H9 (cell line): ENCODE measurements at regions not wholly inside any gene's neighbourhood (a gene's known extent, or its start where the extent isn't known, plus 50 kb on each side); places are given as distances from the start of the nearest gene placed in this dataset.

Experiments used
- DNase-seq: peaks from one replicate; pipeline ENCODE4 v3.0.0-alpha.2; 2017
- H2AFZ ChIP-seq: one replicate; pipeline ENCODE4 v1.6.1; 2013; ENCODE audit warnings: mild to moderate bottlenecking, low read length, control low read depth, moderate library complexity
- H2AK5ac ChIP-seq: 2 replicates; pipeline ENCODE4 v1.6.1; 2013; ENCODE audit warnings: low read length, control low read depth, mixed read lengths; ENCODE audit not compliant: insufficient read length
- H2BK120ac ChIP-seq: one replicate; pipeline ENCODE4 v1.6.1; 2013; ENCODE audit warnings: low read depth, mild to moderate bottlenecking, low read length, control low read depth, inconsistent platforms; ENCODE audit not compliant: poor library complexity, severe bottlenecking
- H2BK12ac ChIP-seq: 2 replicates; pipeline ENCODE4 v1.6.1; 2013; ENCODE audit warnings: low read length, control low read depth, mixed read lengths, low read depth; ENCODE audit not compliant: insufficient read length
- H2BK15ac ChIP-seq: 2 replicates; pipeline ENCODE4 v1.6.1; 2013; ENCODE audit warnings: low read depth, low read length, control low read depth
- H2BK20ac ChIP-seq: one replicate; pipeline ENCODE4 v1.6.1; 2013; ENCODE audit warnings: low read depth, mild to moderate bottlenecking, low read length, control low read depth, inconsistent platforms; ENCODE audit not compliant: poor library complexity, severe bottlenecking
- H2BK5ac ChIP-seq: 2 replicates; pipeline ENCODE4 v1.6.1; 2013; ENCODE audit warnings: low read length, control low read depth, mixed read lengths; ENCODE audit not compliant: insufficient read length
- H3K14ac ChIP-seq: 2 replicates; pipeline ENCODE4 v1.6.1; 2013; ENCODE audit warnings: low read length, control low read depth; ENCODE audit not compliant: insufficient read depth
- H3K18ac ChIP-seq: 2 replicates; pipeline ENCODE4 v1.6.1; 2013; ENCODE audit warnings: low read depth, mild to moderate bottlenecking, mixed read lengths, low read length, control low read depth; ENCODE audit not compliant: insufficient read length
- H3K23ac ChIP-seq: 2 replicates; pipeline ENCODE4 v1.6.1; 2013; ENCODE audit warnings: low read length, control low read depth, mixed read lengths, low read depth; ENCODE audit not compliant: insufficient read length
- H3K23me2 ChIP-seq: 2 replicates; pipeline ENCODE4 v1.6.1; 2013; ENCODE audit warnings: low read depth, mild to moderate bottlenecking, mixed read lengths, low read length, control low read depth; ENCODE audit not compliant: insufficient read length, poor library complexity, severe bottlenecking
- H3K27ac ChIP-seq: 2 replicates; pipeline ENCODE4 v1.5.1; 2013; ENCODE audit warnings: low read length, control low read depth, mixed read lengths, low read depth; ENCODE audit not compliant: insufficient read length
- H3K27me3 ChIP-seq: 2 replicates; pipeline ENCODE4 v1.6.1; 2013; ENCODE audit warnings: low read length, control low read depth, inconsistent platforms; ENCODE audit not compliant: insufficient read depth
- H3K4ac ChIP-seq: 2 replicates; pipeline ENCODE4 v1.6.1; 2013; ENCODE audit warnings: low read depth, mild to moderate bottlenecking, control low read depth, inconsistent platforms, low read length, moderate library complexity
- H3K4me1 ChIP-seq: 2 replicates; pipeline ENCODE4 v1.6.1; 2013; ENCODE audit warnings: low read length, control low read depth, inconsistent platforms; ENCODE audit not compliant: insufficient read depth
- H3K4me2 ChIP-seq: 2 replicates; pipeline ENCODE4 v1.6.1; 2013; ENCODE audit warnings: low read length, control low read depth, mixed read lengths; ENCODE audit not compliant: insufficient read length, insufficient read depth
- H3K56ac ChIP-seq: 2 replicates; pipeline ENCODE4 v1.6.1; 2013; ENCODE audit warnings: low read depth, mild to moderate bottlenecking, mixed read lengths, low read length, control low read depth; ENCODE audit not compliant: insufficient read length
- H3K79me1 ChIP-seq: 2 replicates; pipeline ENCODE4 v1.6.1; 2013; ENCODE audit warnings: low read depth, mild to moderate bottlenecking, moderate library complexity, low read length, control low read depth, inconsistent platforms; ENCODE audit not compliant: insufficient read depth, poor library complexity, severe bottlenecking
- H3K79me2 ChIP-seq: 2 replicates; pipeline ENCODE4 v1.6.1; 2013; ENCODE audit warnings: low read length, control low read depth, inconsistent platforms; ENCODE audit not compliant: insufficient read depth
- H3K9ac ChIP-seq: 2 replicates; pipeline ENCODE4 v1.6.1; 2013; ENCODE audit warnings: low read length, control low read depth, mixed read lengths; ENCODE audit not compliant: insufficient read length; ENCODE audit errors: extremely low read depth
- H3K9me3 ChIP-seq: one replicate; pipeline ENCODE4 v1.6.1; 2013; ENCODE audit warnings: low read depth, low read length, inconsistent platforms; ENCODE audit not compliant: control insufficient read depth
- H3T11ph ChIP-seq: one replicate; pipeline ENCODE4 v1.6.1; 2013; ENCODE audit warnings: mild to moderate bottlenecking, low read length, control low read depth, inconsistent platforms
- H4K20me1 ChIP-seq: one replicate; pipeline ENCODE4 v1.6.1; 2013; ENCODE audit not compliant: control insufficient read depth, insufficient read length, insufficient read depth
- H4K5ac ChIP-seq: 2 replicates; pipeline ENCODE4 v1.6.1; 2013; ENCODE audit warnings: low read depth, mild to moderate bottlenecking, mixed read lengths, low read length, control low read depth; ENCODE audit not compliant: insufficient read length
- H4K8ac ChIP-seq: replicated peaks from 2 replicates; pipeline ENCODE4 v1.6.1; 2013; ENCODE audit warnings: low read length, control low read depth, mixed read lengths, low read depth; ENCODE audit not compliant: insufficient read length
- H4K91ac ChIP-seq: 2 replicates; pipeline ENCODE4 v1.6.1; 2013; ENCODE audit warnings: low read depth, mild to moderate bottlenecking, moderate library complexity, mixed read lengths, low read length, control low read depth; ENCODE audit not compliant: insufficient read length
- H3K27ac Mint-ChIP-seq, 3 experiments: 2 replicates in 2 of 3; 3 replicates in 1 of 3; pipeline ENCODE4 v1.8.0; 2020 to 2021; ENCODE audit warnings: mixed read lengths in 3 of 3, mild to moderate bottlenecking in 1 of 3, moderate library complexity in 1 of 3
- H3K27me3 Mint-ChIP-seq: 2 replicates; pipeline ENCODE4 v1.8.0; 2021; ENCODE audit warnings: low read depth, mild to moderate bottlenecking, moderate library complexity, mixed read lengths
- H3K36me3 Mint-ChIP-seq, 3 experiments: 2 replicates in 2 of 3; 3 replicates in 1 of 3; pipeline ENCODE4 v1.8.0; 2020 to 2021; ENCODE audit warnings: low read depth in 3 of 3, mixed read lengths in 3 of 3; ENCODE audit not compliant: insufficient read depth in 1 of 3
- H3K4me1 Mint-ChIP-seq, 2 experiments: 2 replicates each; pipeline ENCODE4 v1.8.0; 2020; ENCODE audit warnings: mixed read lengths in 2 of 2
- H3K4me3 Mint-ChIP-seq, 2 experiments: 2 replicates in 1 of 2; 3 replicates in 1 of 2; pipeline ENCODE4 v1.8.0; 2020 to 2021; ENCODE audit warnings: mild to moderate bottlenecking in 2 of 2, mixed read lengths in 2 of 2, moderate library complexity in 1 of 2
- H3K9me3 Mint-ChIP-seq, 2 experiments: 2 replicates in 1 of 2; 3 replicates in 1 of 2; pipeline ENCODE4 v1.8.0; 2020; ENCODE audit warnings: mild to moderate bottlenecking in 2 of 2, mixed read lengths in 2 of 2, moderate library complexity in 1 of 2
- WGBS: extraction: QIAGEN DNeasy Blood & Tissue Kit; methylation state at CpG from one replicate; pipeline ENCODE4 v1.1.7; 2013; ENCODE audit warnings: missing lambda C conversion rate, low lambda C conversion rate, mixed read lengths; ENCODE audit not compliant: insufficient read length; ENCODE audit errors: extremely low coverage; 5-methylcytosine and 5-hydroxymethylcytosine counted together
- TF ChIP-seq, protein P1 (sequence below): fragments of 200-600 bp; sonication (generic); conservative IDR thresholded peaks from 3 replicates; pipeline ENCODE4 v1.8.0; 2021; ENCODE audit warnings: antibody characterized with exemption, mild to moderate bottlenecking

DNA sequence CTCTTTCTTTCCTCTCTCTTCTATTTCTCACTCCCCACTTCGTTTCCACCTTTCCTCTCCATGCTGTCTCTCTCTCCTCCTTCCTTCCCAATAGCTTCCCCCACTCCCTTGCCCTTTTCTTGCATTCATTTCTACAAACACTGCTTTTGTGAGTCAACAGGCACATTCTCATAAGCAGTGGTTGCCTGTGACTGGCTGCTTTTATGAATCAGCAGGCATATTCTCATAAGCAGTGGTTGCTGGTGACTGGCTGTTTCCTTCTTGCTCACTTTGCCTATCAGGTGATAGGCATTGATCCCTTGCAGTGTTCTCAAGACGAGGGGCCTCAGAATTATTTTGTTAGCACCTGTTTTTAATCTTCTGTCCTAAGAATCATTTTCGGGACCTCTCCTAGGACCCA lies 116.1 kb upstream of the ACTBL2 start:
- H3K9me3 ChIP-seq, result no peaks in the 10 kb centered on the region
- no peak overlapping the region for H4K5ac ChIP-seq
- Mint-ChIP-seq H3K9me3 (no peaks in the 10 kb centered on the region; a peak in 1 of 5 replicates), H3K27me3 (no peaks in the 10 kb centered on the region), H3K4me1 (no peaks in the 10 kb centered on the region), H3K4me3 (no peak overlapping the region), H3K36me3 (no peaks in the 10 kb centered on the region), H3K27ac (peak overlapping the region in 1 of 3 experiments; percentile 16; a peak in 1 of 7 replicates)
- no peaks in the 10 kb centered on the region for H3K23me2 ChIP-seq
- no peaks in the 10 kb centered on the region for H3K4me1 ChIP-seq
- H3K9ac ChIP-seq, result no peak overlapping the region
- no peaks in the 10 kb centered on the region for H3K27me3 ChIP-seq
- no peak overlapping the region for H2BK5ac ChIP-seq
- no peak overlapping the region for H3T11ph ChIP-seq
- H4K8ac ChIP-seq, result no peak overlapping the region
- no peak overlapping the region for H2AK5ac ChIP-seq
- H3K4me2 ChIP-seq, result no peak overlapping the region
- H2BK12ac ChIP-seq, result no peak overlapping the region
- H3K79me1 ChIP-seq, result no peaks in the 10 kb centered on the region
- H3K27ac ChIP-seq, result no peak overlapping the region
- H2AFZ ChIP-seq, result no peak overlapping the region
- no peaks in the 10 kb centered on the region for H3K79me2 ChIP-seq
- H3K56ac ChIP-seq, result no peak overlapping the region
- H3K18ac ChIP-seq, result no peak overlapping the region
- H4K20me1 ChIP-seq, result no peaks in the 10 kb centered on the region
- no peak for DNase-seq
- no peak overlapping the region for H3K23ac ChIP-seq
- TF ChIP-seq, protein P1, sequence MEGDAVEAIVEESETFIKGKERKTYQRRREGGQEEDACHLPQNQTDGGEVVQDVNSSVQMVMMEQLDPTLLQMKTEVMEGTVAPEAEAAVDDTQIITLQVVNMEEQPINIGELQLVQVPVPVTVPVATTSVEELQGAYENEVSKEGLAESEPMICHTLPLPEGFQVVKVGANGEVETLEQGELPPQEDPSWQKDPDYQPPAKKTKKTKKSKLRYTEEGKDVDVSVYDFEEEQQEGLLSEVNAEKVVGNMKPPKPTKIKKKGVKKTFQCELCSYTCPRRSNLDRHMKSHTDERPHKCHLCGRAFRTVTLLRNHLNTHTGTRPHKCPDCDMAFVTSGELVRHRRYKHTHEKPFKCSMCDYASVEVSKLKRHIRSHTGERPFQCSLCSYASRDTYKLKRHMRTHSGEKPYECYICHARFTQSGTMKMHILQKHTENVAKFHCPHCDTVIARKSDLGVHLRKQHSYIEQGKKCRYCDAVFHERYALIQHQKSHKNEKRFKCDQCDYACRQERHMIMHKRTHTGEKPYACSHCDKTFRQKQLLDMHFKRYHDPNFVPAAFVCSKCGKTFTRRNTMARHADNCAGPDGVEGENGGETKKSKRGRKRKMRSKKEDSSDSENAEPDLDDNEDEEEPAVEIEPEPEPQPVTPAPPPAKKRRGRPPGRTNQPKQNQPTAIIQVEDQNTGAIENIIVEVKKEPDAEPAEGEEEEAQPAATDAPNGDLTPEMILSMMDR, result no peak
- 100% methylated on average over 1 of the region's 3 CpGs for WGBS
- H2BK15ac ChIP-seq, result no peak overlapping the region
- no peak overlapping the region for H3K14ac ChIP-seq
- no peak overlapping the region for H2BK120ac ChIP-seq
- H2BK20ac ChIP-seq, result no peak overlapping the region
- H3K4ac ChIP-seq, result no peak overlapping the region
- no peak overlapping the region for H4K91ac ChIP-seq
